ENCODE measurements at regions not wholly inside any gene's neighbourhood (a gene's known extent, or its start where the extent isn't known, plus 50 kb on each side); places are given as distances from the start of the nearest gene placed in this dataset.
"Not testable (repeated sequence)": the region's sequence is repeated elsewhere in the genome, so short reads cannot be mapped to it uniquely, and the experiment has no call there.

DNA sequence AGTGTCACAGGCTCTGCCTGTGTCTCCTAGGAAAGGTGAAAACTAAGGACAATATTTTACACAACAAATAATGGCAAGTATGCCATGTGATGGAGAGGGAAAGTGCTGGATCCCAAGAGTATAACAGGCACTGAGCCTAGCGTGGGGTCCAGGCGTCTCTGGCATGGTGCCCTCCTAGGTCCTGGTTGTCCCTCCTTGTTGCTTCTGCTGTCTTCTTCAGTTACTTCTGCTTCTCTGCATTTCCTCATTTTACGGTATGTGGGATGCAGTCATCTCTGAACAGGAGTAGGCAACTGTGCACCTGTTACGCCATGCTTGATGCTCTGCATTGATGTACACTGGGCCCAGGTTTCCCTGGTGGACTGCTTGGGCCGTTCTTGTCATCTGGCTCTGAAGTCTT is 1480.8 kb downstream of the FOXD4L5 start:
- DNase-seq = not testable (repeated sequence)

DNA sequence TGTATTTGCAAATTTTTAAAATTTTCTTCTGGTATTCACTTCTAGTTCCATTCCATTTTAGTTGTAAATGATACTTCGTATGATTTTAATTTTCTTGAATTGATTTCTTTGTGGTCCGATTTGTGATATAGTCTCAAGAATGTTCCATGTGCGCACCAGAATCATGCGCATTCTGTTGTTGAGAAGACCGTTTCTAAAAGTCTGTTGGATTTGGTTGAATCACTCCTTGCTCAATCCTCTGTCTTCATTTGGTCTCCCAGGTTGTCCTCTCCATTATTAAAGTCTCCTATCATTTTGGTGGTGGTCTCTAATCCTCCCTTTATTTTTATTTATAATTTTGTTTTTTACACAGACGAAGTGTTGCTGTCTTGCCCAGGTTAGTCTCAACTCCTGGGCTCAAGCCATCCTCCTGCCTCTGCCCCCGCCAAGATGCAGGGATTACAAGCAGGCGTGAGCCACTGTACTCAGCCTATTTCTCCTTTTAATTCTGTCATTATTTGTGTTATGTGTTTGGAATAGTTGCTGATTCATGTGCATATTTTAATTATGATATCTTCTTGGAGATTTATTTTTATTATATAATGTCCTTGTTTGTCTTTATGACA is 1490.8 kb downstream of the FOXD4L5 start:
- DNase-seq = not testable (repeated sequence)

DNA sequence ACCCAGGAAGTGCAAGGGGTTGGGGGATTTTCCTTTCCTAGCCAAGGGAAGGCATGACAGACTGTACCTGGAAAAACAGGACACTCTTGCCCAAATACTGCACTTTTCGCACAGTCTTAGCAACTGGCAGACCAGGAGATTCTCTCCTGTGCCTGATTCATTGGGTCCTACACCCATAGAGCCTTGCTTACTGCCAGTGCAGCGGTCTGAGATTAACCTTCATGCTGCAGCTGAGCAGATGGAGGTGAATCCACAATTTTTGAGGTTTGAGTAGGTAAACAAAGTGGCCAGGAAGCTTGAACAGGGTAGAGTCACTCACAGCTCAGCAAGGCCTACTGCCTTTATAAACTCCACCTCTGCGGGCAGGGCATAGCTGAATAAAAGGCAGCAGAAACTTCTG is 1497.6 kb downstream of the FOXD4L5 start:
- not testable (repeated sequence) for DNase-seq

DNA sequence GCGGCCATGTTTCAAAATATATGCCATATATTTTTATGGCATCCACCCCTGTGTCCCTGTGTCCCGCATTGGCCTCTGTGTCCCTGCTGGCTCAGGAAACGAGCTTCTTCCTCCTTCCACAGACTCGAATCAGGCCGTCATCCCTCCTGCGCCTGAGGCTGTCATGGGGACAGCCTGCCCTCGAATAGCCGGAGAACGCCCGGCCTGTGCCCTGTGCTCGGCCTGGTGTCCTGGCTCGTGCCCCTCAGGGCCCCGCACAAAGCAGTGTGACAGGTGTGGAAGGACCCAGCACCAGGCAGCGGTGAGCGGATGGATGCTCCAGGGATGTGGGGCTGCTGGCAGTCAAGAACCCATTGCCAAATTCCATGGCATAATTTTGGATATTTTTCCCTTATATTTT is 1500.0 kb downstream of the FOXD4L5 start:
- DNase-seq = not testable (repeated sequence)

DNA sequence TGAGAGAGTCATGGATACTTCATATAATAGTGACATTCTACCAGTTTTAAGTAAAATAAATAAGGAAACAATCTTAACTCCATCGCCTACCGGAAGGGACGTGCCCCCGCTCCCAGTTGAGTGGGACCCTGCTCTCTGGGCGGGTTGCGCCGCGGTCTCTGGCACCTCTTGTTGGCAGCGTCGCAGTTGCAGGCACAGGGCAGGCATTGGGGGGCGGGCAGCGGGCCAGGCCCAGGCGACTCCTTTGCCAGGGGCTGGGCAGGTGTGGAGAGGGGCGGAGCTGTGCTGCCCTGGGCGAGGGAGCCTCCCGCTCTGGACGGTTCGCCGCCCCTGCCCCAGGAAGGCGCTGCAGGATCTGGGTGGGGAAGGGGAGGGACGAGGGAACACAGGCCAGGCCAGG is 1500.6 kb downstream of the FOXD4L5 start:
- not testable (repeated sequence) for DNase-seq

DNA sequence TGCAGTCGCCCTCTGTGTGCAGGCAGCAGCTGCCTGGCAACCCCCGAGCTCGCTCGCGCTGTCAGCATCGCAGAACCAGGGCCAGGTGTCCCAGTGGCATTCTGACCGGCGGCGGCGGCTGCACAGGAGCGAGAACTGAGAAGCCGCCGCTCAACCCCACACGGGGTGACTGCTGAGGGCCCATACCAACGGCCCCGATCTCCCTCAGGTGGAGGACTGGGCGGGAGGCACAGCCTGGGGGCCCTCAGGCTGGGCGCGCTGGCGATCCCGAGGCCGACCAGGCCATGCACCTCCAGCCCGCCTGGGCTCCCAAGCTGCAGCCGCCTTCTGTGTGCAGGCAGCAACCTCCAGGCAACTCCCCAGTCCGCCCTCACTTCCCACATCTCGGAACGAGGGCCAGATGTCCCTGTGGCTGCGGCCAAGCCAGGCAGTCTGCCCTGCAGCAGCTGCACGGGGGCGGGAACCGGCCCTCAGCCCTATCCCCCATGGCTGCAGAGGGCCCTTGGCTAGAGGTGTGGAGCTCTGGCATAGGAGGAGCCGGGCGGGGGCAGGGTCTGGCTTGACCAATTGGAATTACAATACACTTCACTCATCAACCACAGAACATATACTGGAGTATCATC is 1503.1 kb downstream of the FOXD4L5 start:
- not testable (repeated sequence) for DNase-seq

DNA sequence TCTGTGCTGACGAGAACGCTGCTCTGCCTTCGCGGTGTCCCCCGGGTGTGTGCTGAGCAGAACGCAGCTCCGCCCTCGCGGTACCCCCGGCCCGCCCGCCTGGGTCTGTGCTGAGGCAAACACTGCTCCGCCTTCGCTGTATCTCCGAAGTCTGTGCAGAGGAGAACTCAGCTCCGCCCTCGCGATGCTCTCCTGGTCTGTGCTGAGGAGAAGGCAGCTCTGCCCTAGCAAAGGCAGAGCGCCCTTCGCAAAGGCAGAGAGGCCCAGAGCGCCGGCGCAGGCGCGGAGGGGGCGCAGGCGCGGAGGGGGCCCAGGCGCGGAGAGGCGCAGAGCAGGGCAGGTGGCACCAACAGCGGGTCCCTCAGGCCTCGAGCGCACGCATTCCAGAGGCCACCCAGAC is 1503.6 kb downstream of the FOXD4L5 start:
- DNase-seq = not testable (repeated sequence)

DNA sequence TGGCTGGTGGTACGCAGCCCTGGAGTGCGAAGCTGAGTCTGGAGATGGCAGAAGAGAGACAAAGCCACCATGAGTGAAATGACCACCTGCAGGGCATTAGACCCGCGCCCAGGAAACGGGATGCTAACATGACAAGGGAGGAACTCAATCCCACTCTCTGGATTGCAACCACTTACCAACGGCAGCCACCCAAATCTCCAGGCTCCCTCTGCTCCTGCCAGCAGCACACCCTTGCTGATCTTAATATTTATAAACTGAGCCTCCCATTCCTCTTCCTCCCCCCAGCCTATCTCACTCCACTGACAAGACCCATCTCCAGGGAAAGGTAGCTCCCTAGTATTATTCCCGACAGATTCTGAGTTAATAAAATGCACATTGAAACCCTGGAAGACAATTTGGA is 1508.8 kb downstream of the FOXD4L5 start:
- DNase-seq = not testable (repeated sequence)

DNA sequence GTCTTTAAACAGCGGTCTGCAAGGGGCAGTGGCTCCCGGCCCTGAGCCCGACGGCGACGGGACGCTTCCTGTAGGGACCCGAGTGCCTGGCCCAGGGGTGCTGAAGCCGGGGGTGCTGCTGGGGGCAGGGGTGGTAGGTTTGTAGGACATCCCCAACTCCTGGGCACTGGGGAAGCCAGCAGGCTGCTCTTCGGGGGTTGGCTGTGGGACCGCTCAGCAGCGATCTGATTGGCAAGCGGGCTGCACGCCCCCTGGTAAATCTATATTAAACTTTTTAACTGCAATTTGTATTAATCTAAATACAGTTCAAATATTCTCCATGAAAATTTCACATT is 1510.0 kb downstream of the FOXD4L5 start:
- not testable (repeated sequence) for DNase-seq

DNA sequence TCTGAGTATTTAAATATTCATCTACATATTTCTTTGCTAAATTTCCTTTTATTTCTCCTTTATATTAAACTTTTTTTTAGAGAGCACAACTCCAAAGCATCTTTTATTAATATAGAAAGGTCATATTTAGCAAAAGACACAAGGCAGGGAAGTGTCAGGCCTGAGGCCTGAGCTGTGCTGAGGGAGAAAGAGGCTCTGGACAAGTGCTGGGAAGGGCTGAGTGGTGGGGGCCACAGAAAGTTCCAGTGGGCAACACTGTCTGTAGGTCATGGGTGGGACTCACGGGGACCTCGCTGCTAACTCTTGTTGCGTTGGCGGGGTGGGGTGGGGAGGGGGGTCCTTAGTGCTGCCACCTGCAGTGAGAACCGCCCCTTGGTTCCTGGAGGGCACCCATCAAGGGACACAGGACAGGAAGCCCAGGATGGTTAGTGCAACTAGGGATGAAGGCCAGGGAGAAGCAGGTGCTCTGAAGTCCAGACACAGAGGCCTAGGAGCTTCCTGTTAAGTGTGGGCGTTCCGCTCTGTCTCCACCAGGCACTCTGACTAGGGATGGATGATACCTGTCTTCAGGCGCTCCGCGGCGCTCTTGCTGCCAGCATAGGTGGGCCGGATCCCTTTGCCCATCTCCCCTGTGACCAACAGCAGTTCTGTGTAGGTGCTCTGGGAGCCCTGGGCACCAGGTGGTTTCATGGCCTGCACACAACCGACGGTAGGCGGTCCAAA is 1510.5 kb downstream of the FOXD4L5 start:
- DNase-seq = not testable (repeated sequence)

DNA sequence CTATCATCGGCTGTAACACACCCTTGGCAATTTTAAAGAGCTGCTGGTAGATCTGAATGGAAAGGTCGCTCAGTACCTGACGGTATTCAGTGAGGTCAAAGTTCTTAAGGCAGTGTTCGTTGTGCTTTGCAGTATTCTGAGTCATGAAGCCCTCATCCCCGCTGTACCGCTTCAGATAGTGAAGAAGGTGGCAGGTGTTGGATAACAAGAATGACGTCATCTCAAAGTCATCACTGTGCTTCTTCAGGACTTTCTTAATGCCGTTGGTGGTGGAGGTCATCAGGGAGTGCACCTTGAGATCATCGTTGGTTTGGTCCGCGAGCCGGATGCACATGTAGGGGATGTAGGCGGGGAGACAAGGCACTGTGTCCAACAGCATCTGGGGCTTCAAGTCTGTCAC is 1522.8 kb downstream of the FOXD4L5 start:
- DNase-seq = not testable (repeated sequence)

DNA sequence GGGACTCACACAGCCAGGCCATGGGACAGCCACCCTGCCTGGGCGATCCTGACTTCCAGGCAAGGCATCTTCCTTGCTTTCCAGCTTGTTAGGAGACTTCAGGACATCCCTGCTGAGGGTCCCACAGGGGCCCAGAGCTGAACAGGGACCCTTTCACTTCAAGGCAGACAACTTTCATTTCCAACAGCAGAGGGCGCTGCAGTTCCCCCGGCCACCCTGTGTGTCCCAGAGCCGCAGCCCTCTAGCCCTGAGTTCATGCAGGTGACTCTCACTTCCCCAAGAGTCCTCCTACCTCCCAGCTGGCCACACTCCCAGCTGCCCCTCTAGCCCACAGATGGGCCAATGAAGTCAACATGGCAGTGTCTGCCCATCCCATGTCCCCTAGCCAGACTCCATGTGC is 1556.0 kb downstream of the FOXD4L5 start:
- not testable (repeated sequence) for DNase-seq

DNA sequence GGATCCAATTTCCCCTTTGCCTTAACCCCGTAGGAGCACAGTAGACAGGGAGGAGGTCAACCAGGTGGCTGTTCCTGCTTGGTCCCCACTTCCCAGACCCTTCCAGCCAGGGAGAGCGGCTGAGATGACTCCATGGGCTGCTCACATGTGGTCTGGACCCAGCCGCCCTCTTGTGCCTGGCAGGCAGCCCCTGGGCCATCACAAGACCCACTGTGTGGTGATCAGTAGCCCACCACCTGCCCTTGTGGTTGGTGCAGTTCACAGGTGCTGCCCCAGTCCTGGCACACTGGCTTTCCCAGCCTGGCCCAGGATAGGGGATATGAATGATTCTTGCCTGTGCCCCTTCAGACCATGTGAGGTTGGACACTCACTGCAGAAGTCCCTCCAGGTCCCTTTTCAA is 1556.7 kb downstream of the FOXD4L5 start:
- no peak for DNase-seq

DNA sequence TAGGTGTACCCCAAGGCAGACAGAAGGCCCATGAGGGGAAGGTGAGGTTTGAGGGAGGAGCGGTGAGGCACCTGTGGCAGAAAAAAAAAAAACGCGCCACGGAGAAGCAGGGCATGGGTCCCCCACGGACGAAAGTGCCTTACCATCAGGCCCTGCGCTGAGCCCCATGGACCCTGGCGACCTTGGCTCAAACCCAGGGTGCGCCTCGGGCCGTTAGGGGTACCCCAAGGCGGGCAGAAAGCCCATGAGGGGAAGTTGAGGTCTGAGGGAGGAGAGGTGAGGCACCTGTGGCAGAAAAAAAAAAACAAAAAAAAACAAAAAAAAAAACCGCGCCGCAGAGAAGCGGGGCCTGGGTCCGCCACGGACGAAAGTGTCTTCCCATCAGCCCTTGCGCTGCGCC is 1576.7 kb downstream of the FOXD4L5 start:
- not testable (repeated sequence) for DNase-seq

DNA sequence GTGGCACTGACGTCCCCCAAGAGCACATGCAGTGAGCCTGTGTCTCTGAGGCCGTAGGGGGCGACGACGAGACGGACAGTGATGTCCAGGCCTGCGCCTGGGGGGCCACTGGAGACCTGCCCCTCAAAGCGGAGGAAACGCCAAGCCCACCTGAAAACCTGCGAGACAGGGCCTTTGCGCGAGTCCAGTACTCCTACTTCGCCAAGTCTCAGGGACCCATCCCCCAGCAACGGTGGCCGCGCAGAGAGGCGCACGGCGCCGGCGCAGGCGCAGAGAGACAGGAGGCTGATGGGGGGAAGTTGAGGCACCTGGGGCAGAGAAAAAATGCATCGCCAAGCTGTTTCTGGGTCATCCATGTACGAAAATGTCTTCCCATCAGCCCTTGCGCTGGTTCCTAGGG is 1580.6 kb downstream of the FOXD4L5 start:
- DNase-seq = not testable (repeated sequence)

DNA sequence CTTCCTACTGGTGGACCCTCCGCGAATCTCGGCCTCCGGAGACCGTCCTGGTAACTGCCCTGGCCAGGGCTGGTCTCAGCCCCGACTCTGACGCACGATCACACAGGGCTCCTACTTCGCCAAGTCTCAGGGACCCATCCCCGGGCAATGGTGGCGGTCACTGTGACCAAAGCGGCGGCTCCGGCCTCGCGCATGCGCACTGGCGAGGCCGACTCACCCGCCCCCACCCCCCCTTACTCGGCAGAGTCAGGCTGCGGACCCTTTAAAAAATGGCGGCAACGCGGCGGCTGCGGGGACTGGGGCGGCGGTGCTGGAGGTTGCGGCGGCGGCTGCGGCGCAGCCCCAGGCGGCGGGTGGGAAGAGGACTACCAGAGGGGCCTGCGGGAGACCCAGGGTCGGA is 1581.3 kb downstream of the FOXD4L5 start:
- DNase-seq = not testable (repeated sequence)

DNA sequence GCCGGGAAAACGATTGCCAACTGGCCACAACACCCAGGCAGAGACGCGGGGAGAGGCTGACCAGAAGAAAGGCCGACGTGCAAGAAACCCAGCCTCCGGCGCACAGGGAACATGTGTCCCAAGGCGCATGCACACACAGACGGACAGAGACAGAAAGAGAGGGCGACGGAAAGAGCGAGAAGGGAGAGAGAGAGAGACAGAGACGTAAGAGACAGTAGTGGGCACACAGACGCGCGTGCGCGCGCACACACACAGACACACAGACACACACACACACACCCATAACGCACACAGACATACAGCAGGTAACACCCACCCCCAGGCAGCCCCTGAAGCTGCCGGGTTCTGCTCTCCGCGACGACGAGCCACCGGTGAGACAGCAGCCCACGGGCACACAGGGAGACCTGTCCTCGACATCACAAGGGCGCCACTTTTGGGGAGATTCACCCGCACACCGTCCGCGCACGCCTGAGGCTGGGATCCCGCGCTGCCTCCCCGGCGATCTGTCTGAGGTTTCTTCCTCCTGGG is 1581.8 kb downstream of the FOXD4L5 start:
- DNase-seq = not testable (repeated sequence)
